Lung microvascular endothelial cell (primary cell): ENCODE measurements at regions not wholly inside any gene's neighbourhood (a gene's known extent, or its start where the extent isn't known, plus 50 kb on each side); places are given as distances from the start of the nearest gene placed in this dataset.
A peak's percentile ranks its signal among the peaks of the same experiment; 100 is the strongest.
"Not testable (repeated sequence)": the region's sequence is repeated elsewhere in the genome, so short reads cannot be mapped to it uniquely, and the experiment has no call there.

Source experiments
- DNase-seq, 2 donors: peaks; one replicate each; pipeline versions ENCODE4 v3.0.0 to v3.0.0-alpha.2; 2010; ENCODE audit warnings: low read depth in 2 of 2

- DNase-seq, result no peak
Observed at GRCh38 chr2:207357216-207357615, 172.5 kb upstream of the CREB1 start.

- DNase-seq, result no peak
Observed at GRCh38 chr2:207362716-207363115, 167.0 kb upstream of the CREB1 start.

GRCh38 chr2:207363761-207364290 lies 165.9 kb upstream of the CREB1 start:
- no peak for DNase-seq

GRCh38 chr2:207370646-207371045 lies 159.1 kb upstream of the CREB1 start:
- peak in 1 of 2 donors; percentile 12 for DNase-seq

GRCh38 chr2:207371877-207372276 lies 157.9 kb upstream of the CREB1 start:
- no peak for DNase-seq

GRCh38 chr2:207372483-207372882 lies 157.3 kb upstream of the CREB1 start:
- DNase-seq, result no peak

GRCh38 chr2:207375207-207375875 lies 154.4 kb upstream of the CREB1 start:
- no peak for DNase-seq

- not testable (repeated sequence) for DNase-seq
Observed at GRCh38 chr2:207378620-207379019, 151.1 kb upstream of the CREB1 start.

- DNase-seq, result no peak
Observed at GRCh38 chr2:207385076-207385475, 144.7 kb upstream of the CREB1 start.

- DNase-seq, result peak in 1 of 2 donors; percentile 88
Observed at GRCh38 chr2:207385903-207386302, 143.9 kb upstream of the CREB1 start.

GRCh38 chr2:207387001-207387571 lies 142.7 kb upstream of the CREB1 start:
- no peak for DNase-seq

GRCh38 chr2:207390302-207391095 lies 139.3 kb upstream of the CREB1 start:
- DNase-seq, result no peak

- DNase-seq, result no peak
Observed at GRCh38 chr2:207394203-207394781, 135.5 kb upstream of the CREB1 start.

- peak; percentile 71 to 100 for DNase-seq
Observed at GRCh38 chr2:207394812-207395534, 134.8 kb upstream of the CREB1 start.

GRCh38 chr2:207395535-207396251 lies 134.1 kb upstream of the CREB1 start:
- no peak for DNase-seq

- no peak for DNase-seq
Observed at GRCh38 chr2:207397917-207398655, 131.7 kb upstream of the CREB1 start.

- no peak for DNase-seq
Observed at GRCh38 chr2:207399301-207399700, 130.5 kb upstream of the CREB1 start.

- DNase-seq, result no peak
Observed at GRCh38 chr2:207401338-207401737, 128.4 kb upstream of the CREB1 start.

GRCh38 chr2:207403141-207403540 lies 126.6 kb upstream of the CREB1 start:
- DNase-seq, result no peak

GRCh38 chr2:207403950-207404349 lies 125.8 kb upstream of the CREB1 start:
- DNase-seq, result no peak
